ENCODE measurements at regions not wholly inside any gene's neighbourhood (a gene's known extent, or its start where the extent isn't known, plus 50 kb on each side); places are given as distances from the start of the nearest gene placed in this dataset.

DNA sequence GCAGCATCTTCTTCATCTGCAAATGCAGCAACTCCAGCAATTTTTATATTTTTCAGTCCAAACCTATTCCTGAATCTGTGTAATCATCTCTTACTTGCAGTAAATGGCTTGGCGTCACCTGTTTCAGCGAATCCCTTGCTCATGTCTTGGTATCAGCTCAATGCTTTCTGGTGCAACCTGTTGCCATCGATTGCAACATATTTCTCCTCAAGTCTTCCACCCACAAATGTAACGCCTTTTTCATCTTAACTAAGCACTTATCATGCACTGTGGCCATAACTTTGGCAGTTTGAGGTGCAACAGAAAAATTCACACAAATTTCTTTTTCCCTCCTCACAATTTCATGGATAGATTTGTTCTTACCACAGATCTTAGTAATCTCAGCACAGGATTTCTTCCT, 168.3 kb downstream of the HERPUD2 start:
- H3K4me2 ChIP-seq (ENCODE audit: extremely low read depth, insufficient read depth, low read length) = no peak overlapping the region
- H2AFZ ChIP-seq (ENCODE audit: low read length) = no peak overlapping the region
- TF ChIP-seq EZH2 (IDR thresholded peaks at IDR 0.05; ENCODE audit: low read length, missing control alignments) = no peak
- TF ChIP-seq, protein P1, sequence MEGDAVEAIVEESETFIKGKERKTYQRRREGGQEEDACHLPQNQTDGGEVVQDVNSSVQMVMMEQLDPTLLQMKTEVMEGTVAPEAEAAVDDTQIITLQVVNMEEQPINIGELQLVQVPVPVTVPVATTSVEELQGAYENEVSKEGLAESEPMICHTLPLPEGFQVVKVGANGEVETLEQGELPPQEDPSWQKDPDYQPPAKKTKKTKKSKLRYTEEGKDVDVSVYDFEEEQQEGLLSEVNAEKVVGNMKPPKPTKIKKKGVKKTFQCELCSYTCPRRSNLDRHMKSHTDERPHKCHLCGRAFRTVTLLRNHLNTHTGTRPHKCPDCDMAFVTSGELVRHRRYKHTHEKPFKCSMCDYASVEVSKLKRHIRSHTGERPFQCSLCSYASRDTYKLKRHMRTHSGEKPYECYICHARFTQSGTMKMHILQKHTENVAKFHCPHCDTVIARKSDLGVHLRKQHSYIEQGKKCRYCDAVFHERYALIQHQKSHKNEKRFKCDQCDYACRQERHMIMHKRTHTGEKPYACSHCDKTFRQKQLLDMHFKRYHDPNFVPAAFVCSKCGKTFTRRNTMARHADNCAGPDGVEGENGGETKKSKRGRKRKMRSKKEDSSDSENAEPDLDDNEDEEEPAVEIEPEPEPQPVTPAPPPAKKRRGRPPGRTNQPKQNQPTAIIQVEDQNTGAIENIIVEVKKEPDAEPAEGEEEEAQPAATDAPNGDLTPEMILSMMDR (conservative IDR thresholded peaks at IDR 0.05 in 1 of 2, IDR thresholded peaks at IDR 0.05 in 1 of 2; ENCODE audit: low read depth in 1 of 2, low read length in 2 of 2) = no peak
- no peaks in the 10 kb centered on the region for H3K9me3 ChIP-seq (ENCODE audit: control insufficient read depth, insufficient read depth, low read depth, low read length)
- no peaks in the 10 kb centered on the region for H3K27me3 ChIP-seq (ENCODE audit: control insufficient read depth, insufficient read depth, low read length)
- no peak overlapping the region for H3K9ac ChIP-seq (ENCODE audit: insufficient read depth, low read length)
- no peaks in the 10 kb centered on the region for H3K79me2 ChIP-seq (ENCODE audit: control insufficient read depth, insufficient read depth, low read length)
- H3K4me1 ChIP-seq (ENCODE audit: control insufficient read depth, extremely low read depth, insufficient read depth, low read length) = no peaks in the 10 kb centered on the region
- H3K36me3 ChIP-seq (ENCODE audit: control insufficient read depth, insufficient read depth, low read length) = no peaks in the 10 kb centered on the region
- H4K20me1 ChIP-seq (ENCODE audit: control insufficient read depth, extremely low read depth, insufficient read depth, low read length) = no peaks in the 10 kb centered on the region
- no peak for DNase-seq (ENCODE audit: low read depth in 2 of 2)
- no peak overlapping the region for H3K27ac ChIP-seq (ENCODE audit: insufficient read depth, low read length)
- H3K4me3 ChIP-seq (replicated peaks in 1 of 4; ENCODE audit: control extremely low read depth in 1 of 4, insufficient read depth in 1 of 4, low read depth in 3 of 4, low read length in 4 of 4) = no peak overlapping the region

DNA sequence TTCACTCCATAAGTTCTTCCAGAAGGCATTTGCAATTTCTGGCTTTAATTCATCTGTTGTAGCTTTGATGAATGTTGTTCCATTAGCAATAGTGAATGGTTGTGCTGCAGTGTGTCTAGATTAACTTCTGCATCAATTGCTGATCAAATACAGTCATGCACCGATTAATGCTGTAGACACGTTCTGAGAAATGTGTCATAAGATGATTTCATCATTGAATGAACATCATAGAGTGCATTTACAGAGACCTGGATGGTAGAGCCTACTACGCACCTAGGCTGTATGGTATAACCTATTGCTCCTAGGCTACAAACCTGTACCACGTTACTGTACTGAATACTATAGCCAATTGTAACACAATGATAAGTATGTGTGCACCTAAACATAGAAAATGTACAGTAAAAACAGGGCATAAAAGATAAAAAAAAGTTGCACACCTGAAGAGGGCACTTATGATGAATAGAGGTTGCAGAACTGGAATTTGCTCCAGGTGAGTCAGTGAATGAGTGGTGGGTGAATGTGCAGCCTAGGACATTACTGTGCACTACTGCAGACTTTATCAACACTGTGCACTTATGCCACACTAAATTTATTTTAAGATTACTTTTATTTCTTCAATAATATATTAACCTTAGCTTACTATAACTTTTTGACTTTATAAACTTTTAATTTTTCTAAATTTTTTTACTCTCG, 170.7 kb downstream of the HERPUD2 start:
- no peak for DNase-seq (ENCODE audit: low read depth in 2 of 2)
- Histone ChIP-seq H3K9me3 (ENCODE audit: control insufficient read depth, insufficient read depth, low read depth, low read length) (no peaks in the 10 kb centered on the region), H3K79me2 (ENCODE audit: control insufficient read depth, insufficient read depth, low read length) (no peaks in the 10 kb centered on the region), H3K9ac (ENCODE audit: insufficient read depth, low read length) (no peak overlapping the region), H3K36me3 (ENCODE audit: control insufficient read depth, insufficient read depth, low read length) (no peaks in the 10 kb centered on the region), H3K27me3 (ENCODE audit: control insufficient read depth, insufficient read depth, low read length) (no peaks in the 10 kb centered on the region), H3K27ac (ENCODE audit: insufficient read depth, low read length) (no peak overlapping the region), H3K4me3 (replicated peaks in 1 of 4; ENCODE audit: control extremely low read depth in 1 of 4, insufficient read depth in 1 of 4, low read depth in 3 of 4, low read length in 4 of 4) (no peak overlapping the region), H3K4me2 (ENCODE audit: extremely low read depth, insufficient read depth, low read length) (no peak overlapping the region), H4K20me1 (ENCODE audit: control insufficient read depth, extremely low read depth, insufficient read depth, low read length) (no peaks in the 10 kb centered on the region), H3K4me1 (ENCODE audit: control insufficient read depth, extremely low read depth, insufficient read depth, low read length) (no peaks in the 10 kb centered on the region), H2AFZ (ENCODE audit: low read length) (no peak overlapping the region)
- TF ChIP-seq EZH2 (IDR thresholded peaks at IDR 0.05; ENCODE audit: low read length, missing control alignments) = no peak
- TF ChIP-seq, protein P1 (conservative IDR thresholded peaks at IDR 0.05 in 1 of 2, IDR thresholded peaks at IDR 0.05 in 1 of 2; ENCODE audit: low read depth in 1 of 2, low read length in 2 of 2) = no peak

DNA sequence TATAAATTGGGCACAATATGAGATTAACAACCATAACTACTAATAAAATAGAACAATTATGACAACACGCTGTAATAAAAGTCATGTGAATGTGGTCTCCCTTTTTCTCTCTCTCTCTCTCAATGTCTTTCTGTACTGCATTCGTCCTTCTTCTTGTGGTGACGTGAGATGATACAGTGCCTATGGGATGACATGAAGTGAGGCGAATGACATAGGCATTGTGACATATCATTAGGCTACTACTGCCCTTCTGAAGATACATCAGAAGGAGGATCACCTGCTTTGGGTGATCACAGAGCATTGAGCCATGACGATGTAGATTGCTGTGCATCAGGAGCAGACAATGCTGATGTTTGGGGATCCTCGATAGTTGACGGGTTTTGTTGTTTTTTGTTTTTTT, 171.6 kb downstream of the HERPUD2 start:
- Histone ChIP-seq H2AFZ (ENCODE audit: low read length) (no peak overlapping the region), H3K79me2 (ENCODE audit: control insufficient read depth, insufficient read depth, low read length) (no peaks in the 10 kb centered on the region), H3K4me1 (ENCODE audit: control insufficient read depth, extremely low read depth, insufficient read depth, low read length) (no peaks in the 10 kb centered on the region), H3K27ac (ENCODE audit: insufficient read depth, low read length) (no peak overlapping the region), H3K36me3 (ENCODE audit: control insufficient read depth, insufficient read depth, low read length) (no peaks in the 10 kb centered on the region), H3K27me3 (ENCODE audit: control insufficient read depth, insufficient read depth, low read length) (no peaks in the 10 kb centered on the region), H3K4me3 (replicated peaks in 1 of 4; ENCODE audit: control extremely low read depth in 1 of 4, insufficient read depth in 1 of 4, low read depth in 3 of 4, low read length in 4 of 4) (no peak overlapping the region), H3K9me3 (ENCODE audit: control insufficient read depth, insufficient read depth, low read depth, low read length) (no peaks in the 10 kb centered on the region), H3K9ac (ENCODE audit: insufficient read depth, low read length) (no peak overlapping the region), H4K20me1 (ENCODE audit: control insufficient read depth, extremely low read depth, insufficient read depth, low read length) (no peaks in the 10 kb centered on the region), H3K4me2 (ENCODE audit: extremely low read depth, insufficient read depth, low read length) (no peak overlapping the region)
- no peak for TF ChIP-seq EZH2 (IDR thresholded peaks at IDR 0.05; ENCODE audit: low read length, missing control alignments)
- TF ChIP-seq, protein P1 (conservative IDR thresholded peaks at IDR 0.05 in 1 of 2, IDR thresholded peaks at IDR 0.05 in 1 of 2; ENCODE audit: low read depth in 1 of 2, low read length in 2 of 2) = no peak
- DNase-seq (ENCODE audit: low read depth in 2 of 2) = no peak
